SIG-M5 treated with dmso at 0.1 percent for 504 hours (cell line): ENCODE measurements at regions not wholly inside any gene's neighbourhood (a gene's known extent, or its start where the extent isn't known, plus 50 kb on each side); places are given as distances from the start of the nearest gene placed in this dataset.
A peak's percentile ranks its signal among the peaks of the same experiment; 100 is the strongest.

ENCODE experiments used
- DNase-seq: peaks from one replicate; lab custom pipeline; 2025; ENCODE audit not compliant: unreplicated experiment; lab: John Stamatoyannopoulos, UW

- DNase-seq, result no peak
These were observed 1937.5 kb upstream of the SEL1L start for GRCh38 chr14:83470959-83471695.

DNA sequence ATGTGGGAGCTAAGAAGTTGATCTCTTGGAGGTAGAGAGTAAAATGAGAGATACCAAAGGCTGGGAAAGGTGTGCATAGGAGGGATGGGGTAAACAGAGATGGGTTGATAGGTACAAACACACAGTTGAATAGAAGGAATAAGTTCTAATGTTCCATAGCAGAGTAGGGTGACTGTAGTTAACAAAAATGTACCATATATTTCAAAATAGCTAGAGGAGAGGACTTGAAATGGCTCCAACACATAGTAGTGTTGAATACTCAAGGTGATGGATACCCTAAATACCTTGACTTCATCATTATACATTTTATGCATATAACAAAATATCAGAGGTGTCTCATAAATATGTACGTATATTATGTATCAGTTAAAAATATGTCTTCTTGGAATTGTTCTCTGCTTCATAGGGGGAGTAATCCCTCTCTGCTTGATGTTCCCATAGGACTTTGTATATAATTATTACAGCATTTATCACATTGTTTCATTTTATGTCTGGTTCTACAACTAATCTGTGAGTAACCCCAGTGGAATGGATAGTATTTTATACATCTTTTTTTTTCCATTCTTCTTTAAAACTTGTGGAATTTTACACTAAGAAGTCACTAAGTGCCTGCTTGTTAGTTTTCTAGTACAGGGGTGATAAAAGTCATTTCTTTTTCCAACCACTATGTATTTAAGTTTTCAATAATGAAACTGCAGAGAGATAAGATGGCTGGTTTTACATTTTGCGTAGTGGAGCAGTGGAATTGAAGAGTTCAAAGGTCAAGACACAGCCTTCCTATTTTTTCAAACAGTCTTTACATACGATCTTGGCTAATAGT lies 1940.0 kb upstream of the SEL1L start:
- DNase-seq, result no peak

- DNase-seq, result no peak
These were observed 1945.1 kb upstream of the SEL1L start for GRCh38 chr14:83478741-83479140.

DNA sequence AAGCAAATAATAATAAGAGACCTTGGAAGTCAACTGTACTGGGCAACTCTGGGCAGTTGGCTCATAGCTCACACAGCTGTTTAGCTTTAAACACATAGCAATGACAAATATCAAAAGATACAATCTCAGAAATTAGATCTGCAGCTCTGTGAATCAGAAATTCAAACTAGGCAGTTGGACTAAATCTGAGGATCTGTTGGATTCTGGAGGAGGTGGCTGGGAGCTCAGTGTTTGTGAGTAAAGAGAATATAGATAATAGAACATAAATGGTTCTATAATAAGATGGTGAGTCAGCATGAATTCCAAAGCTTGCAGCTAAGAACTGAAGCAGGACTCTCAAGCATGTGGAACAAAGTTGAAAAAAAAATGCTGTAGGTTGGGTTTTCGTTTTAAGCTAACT lies 1949.4 kb upstream of the SEL1L start:
- DNase-seq, result no peak

- no peak for DNase-seq
These were observed 1951.9 kb upstream of the SEL1L start for GRCh38 chr14:83485591-83485990.

- no peak for DNase-seq
These were observed 1957.4 kb upstream of the SEL1L start for GRCh38 chr14:83491091-83491490.

- DNase-seq, result no peak
These were observed 1987.2 kb upstream of the SEL1L start for GRCh38 chr14:83520837-83521236.

- DNase-seq, result no peak
These were observed 1995.9 kb upstream of the SEL1L start for GRCh38 chr14:83529531-83529930.

GRCh38 chr14:83533734-83534133 lies 1996.2 kb upstream of the FLRT2 start:
- DNase-seq, result no peak

DNA sequence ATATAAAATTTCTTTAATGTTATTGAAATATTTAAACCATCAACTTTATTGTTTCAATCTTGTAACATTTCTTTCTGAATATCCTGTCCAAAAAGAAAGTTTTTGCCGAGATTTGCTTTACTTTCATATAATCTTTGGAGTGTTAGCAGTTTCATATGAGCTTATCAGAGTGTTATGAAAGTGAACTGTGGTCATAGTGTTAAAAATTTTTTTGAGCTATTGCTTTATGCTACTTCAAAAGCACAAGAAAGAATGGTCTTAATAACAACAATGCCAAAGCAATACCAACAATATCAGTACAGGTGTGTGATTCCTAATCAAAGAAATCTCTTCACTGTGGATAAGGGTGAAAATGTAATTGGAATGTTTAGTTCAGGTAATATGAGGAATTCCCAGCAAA lies 1994.9 kb upstream of the FLRT2 start:
- no peak for DNase-seq

DNA sequence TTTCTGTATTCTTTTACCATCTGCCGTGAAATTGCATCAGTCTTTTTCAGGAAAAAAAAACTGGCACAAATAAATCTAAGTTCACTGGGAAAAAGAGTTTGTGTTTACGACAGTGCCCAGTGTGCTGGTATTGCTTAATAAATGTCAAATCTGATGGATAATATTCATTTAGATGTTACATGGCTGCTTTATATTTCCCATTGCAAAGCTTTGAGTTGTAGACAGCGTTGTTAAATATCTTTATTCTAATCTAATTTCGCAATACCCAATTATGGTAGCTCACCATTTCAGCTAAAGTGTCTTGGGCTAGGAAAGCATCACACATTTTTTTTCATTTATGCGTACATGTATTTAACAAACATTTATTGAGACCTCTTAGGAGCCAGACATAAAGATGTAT lies 1994.5 kb upstream of the FLRT2 start:
- no peak for DNase-seq

DNA sequence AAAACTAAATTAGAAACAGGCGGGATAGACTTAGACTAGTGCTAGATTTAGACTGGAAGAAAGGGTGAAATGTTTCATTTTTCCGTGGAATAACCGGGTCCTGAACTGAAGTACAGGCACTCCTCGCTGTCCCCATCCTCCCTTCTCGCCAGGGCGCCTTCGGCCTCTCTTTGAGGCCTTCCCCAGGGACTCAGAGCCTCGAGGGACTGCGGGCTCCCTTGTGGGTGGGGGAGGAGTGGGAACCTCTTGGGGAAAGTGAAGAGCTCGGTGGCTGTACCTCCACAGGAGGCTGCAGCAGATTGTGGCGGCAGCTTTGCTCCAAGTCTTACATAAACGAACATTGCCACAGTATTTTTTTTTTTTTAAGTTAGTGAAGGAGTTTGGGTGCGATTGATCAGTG lies 1988.8 kb upstream of the FLRT2 start:
- no peak for DNase-seq

GRCh38 chr14:83548061-83548839 lies 1981.7 kb upstream of the FLRT2 start:
- no peak for DNase-seq

- DNase-seq, result no peak
These were observed 1973.9 kb upstream of the FLRT2 start for GRCh38 chr14:83556065-83556464.

GRCh38 chr14:83556746-83557453 lies 1973.0 kb upstream of the FLRT2 start:
- DNase-seq, result no peak

DNA sequence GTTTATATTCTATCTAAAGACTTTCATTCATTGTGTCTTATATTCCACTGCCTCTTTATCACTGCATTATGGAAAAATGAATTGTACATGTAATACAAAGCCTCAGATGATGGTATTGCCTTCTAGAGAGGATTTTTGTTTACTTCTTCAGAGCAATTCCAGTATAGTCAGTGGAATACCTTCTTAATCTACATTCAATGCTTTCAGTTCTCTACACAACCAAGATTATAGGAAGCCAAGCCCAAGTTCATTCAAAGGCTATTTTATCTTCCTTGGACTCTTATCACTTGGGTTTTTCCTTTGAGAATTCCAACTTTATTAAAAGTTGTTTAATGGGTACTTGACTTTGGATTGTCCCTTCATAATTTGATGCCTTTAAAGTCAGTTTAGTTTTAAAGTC lies 1971.0 kb upstream of the FLRT2 start:
- no peak for DNase-seq

- DNase-seq, result no peak
These were observed 1970.2 kb upstream of the FLRT2 start for GRCh38 chr14:83559721-83560120.

- no peak for DNase-seq
These were observed 1968.7 kb upstream of the FLRT2 start for GRCh38 chr14:83561261-83561660.

DNA sequence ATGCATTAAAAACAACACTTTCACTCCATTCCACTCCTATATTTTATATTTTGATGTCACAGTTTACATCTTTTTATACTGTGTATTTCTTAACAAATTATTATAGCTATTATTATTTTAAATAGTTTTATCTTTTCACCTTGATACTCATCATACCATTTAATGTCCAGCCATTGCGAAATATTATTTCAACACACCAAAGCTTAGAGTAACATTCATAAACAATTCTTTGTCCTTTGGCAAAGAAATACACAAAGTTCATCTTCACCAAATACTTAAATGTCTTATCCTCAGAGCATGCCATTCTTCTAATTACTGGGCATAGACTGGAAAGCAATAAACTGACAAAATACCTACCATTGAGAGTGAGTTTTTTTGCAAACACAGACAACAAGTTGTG lies 1963.4 kb upstream of the FLRT2 start:
- no peak for DNase-seq

DNA sequence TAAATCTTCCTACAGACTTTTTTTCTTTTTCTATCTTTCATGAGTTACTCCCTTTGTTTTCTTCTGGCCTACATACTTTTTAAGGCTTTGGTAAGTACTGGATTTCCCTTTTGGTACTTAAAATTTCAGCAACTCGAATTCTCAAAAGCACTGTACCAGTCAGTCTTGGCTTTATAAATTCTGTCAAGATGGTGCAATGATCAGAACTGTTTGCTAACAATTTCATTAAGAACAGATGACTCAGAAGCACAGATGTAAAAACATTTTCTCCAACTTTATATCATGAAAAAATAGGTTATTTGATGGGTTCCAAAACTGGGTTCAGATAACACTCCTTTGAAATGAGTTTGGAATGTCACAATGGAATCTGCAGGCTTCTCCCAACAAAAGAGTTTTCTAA lies 1961.8 kb upstream of the FLRT2 start:
- DNase-seq, result no peak

DNA sequence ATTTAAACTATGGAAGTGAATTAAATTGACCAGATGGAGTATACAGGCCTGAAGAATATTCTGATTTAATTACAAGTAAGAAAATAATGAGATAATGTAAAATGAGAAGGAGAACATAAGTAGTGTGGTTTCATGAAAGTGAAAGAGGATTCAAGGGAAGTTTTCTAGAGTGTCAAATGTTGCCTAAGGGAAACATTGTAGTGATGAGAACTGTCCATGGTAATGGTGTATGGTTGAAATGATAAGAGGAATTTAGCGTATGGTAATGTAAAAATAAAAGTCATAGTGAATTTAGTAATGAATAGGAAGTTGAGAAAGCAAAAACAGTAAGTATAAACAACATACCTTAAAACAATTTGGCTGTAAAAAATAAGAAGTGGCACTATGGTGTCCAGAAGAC lies 1954.6 kb upstream of the FLRT2 start:
- DNase-seq, result peak; percentile 18
